GM23248 (cell line): ENCODE measurements at regions not wholly inside any gene's neighbourhood (a gene's known extent, or its start where the extent isn't known, plus 50 kb on each side); places are given as distances from the start of the nearest gene placed in this dataset.

Experiments used
- EZH2 ChIP-seq: fragments of 200-600 bp; sonication (generic); IDR thresholded peaks from 2 replicates; pipeline ENCODE4 v1.6.1; 2018; ENCODE audit warnings: antibody characterized with exemption, mild to moderate bottlenecking; ENCODE audit not compliant: insufficient read depth, poor library complexity, severe bottlenecking
- EZH2phosphoT487 ChIP-seq: fragments of 200-600 bp; sonication (generic); IDR thresholded peaks from 2 replicates; pipeline ENCODE4 v1.6.1; 2018; ENCODE audit warnings: antibody characterized with exemption, moderate library complexity, mild to moderate bottlenecking, low read depth; ENCODE audit not compliant: insufficient read depth

DNA sequence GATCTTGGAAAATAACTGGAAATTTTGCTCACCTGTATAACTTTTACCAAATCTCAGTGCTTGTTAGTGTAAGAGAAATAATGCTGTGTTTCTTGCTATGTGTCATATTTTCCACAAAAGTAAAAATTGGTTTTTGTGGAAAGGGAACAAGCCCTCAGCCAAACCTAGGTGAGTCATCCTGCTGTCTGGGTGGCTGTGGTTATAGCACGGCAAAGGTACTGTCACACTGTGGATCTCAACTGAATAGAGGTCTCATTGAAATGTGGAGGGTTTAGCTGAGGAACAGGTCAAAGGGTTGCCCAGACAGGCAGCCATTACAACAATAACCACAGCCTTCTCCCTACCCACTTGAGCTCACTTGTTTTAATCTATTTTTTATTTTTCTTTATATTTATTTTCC, 338.8 kb upstream of the DACH1 start:
- TF ChIP-seq EZH2phosphoT487 = no peak
- TF ChIP-seq EZH2 = no peak
